Gastrocnemius medialis (tissue), 4 donors: ENCODE measurements at regions not wholly inside any gene's neighbourhood (a gene's known extent, or its start where the extent isn't known, plus 50 kb on each side); places are given as distances from the start of the nearest gene placed in this dataset.

Experiments used
- POLR2A ChIP-seq, 2 donors: fragments of 450-650 bp; IDR thresholded peaks; one replicate each; pipeline ENCODE4 v1.6.1; 2017; ENCODE audit warnings: antibody characterized with exemption in 2 of 2, mild to moderate bottlenecking in 2 of 2, moderate library complexity in 2 of 2
- TF ChIP-seq, protein P1 (sequence below), 5 experiments: fragments of 450-650 bp in 3 of 5; fragments of 200-600 bp in 2 of 5; sonication (generic) in 2 of 5; IDR thresholded peaks in 4 of 5; conservative IDR thresholded peaks in 1 of 5; 1 replicate in 4 of 5; 2 replicates in 1 of 5; pipeline ENCODE4 v1.5.1; 2016 to 2019; ENCODE audit warnings: antibody characterized with exemption in 5 of 5, mild to moderate bottlenecking in 3 of 5, moderate library complexity in 3 of 5

DNA sequence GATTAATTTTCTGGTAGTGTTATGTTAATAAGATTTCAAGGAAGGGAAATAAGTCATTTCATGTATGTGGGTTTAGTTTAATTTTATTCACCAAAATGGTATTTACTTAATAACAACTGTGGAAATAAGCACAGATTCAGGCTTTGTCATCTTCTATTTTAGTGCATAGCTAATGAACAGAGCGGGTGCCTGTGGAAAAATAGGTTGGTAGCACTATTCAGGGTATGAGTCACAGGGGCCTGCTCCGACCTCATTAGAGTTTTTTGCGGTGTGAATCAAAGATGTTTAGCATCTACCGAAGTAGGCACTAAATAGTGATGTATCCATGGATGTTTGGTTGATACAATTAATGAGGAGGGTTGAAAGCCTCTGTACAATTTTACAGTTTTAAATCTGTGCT, 78.2 kb downstream of the FAT3 start:
- TF ChIP-seq, protein P1, sequence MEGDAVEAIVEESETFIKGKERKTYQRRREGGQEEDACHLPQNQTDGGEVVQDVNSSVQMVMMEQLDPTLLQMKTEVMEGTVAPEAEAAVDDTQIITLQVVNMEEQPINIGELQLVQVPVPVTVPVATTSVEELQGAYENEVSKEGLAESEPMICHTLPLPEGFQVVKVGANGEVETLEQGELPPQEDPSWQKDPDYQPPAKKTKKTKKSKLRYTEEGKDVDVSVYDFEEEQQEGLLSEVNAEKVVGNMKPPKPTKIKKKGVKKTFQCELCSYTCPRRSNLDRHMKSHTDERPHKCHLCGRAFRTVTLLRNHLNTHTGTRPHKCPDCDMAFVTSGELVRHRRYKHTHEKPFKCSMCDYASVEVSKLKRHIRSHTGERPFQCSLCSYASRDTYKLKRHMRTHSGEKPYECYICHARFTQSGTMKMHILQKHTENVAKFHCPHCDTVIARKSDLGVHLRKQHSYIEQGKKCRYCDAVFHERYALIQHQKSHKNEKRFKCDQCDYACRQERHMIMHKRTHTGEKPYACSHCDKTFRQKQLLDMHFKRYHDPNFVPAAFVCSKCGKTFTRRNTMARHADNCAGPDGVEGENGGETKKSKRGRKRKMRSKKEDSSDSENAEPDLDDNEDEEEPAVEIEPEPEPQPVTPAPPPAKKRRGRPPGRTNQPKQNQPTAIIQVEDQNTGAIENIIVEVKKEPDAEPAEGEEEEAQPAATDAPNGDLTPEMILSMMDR (IDR thresholded peaks at IDR 0.05 in 4 of 5, conservative IDR thresholded peaks at IDR 0.05 in 1 of 5) = no peak
- TF ChIP-seq POLR2A (IDR thresholded peaks at IDR 0.05) = no peak
